Right lobe of liver (tissue), 6 donors: ENCODE measurements at regions not wholly inside any gene's neighbourhood (a gene's known extent, or its start where the extent isn't known, plus 50 kb on each side); places are given as distances from the start of the nearest gene placed in this dataset.

Source experiments
- ATAC-seq, 4 donors: fragments of 200-7000 bp; cut with Tn5 transposase; one replicate each; pipeline ENCODE4 v1.9.1; 2020; ENCODE audit warnings: mild to moderate bottlenecking in 4 of 4, moderate library complexity in 4 of 4
- DNase-seq, 3 donors: peaks; one replicate each; pipeline ENCODE4 v3.0.0-alpha.2; 2020
- H3K27ac ChIP-seq, 3 donors: fragments of 200-600 bp; one replicate each; pipeline ENCODE4 v1.8.0; 2022
- H3K27me3 ChIP-seq, 2 donors: fragments of 200-600 bp; one replicate each; pipeline ENCODE4 v1.8.0; 2022
- H3K36me3 ChIP-seq, 4 donors: fragments of 200-600 bp; sonication (generic) in 1 of 4; one replicate each; pipeline versions ENCODE4 v1.5.1 to v1.8.0; 2017 to 2022; ENCODE audit warnings: control low read depth in 1 of 4
- H3K4me1 ChIP-seq, 4 donors: fragments of 200-600 bp; sonication (generic) in 1 of 4; one replicate each; pipeline versions ENCODE4 v1.5.1 to v1.8.0; 2017 to 2022; ENCODE audit warnings: control low read depth in 1 of 4
- H3K4me3 ChIP-seq, 3 donors: fragments of 200-600 bp; one replicate each; pipeline ENCODE4 v1.8.0; 2022
- H3K9me3 ChIP-seq, 4 donors: fragments of 200-600 bp; sonication (generic) in 1 of 4; one replicate each; pipeline versions ENCODE4 v1.5.1 to v1.8.0; 2017 to 2022; ENCODE audit warnings: control low read depth in 1 of 4
- POLR2A ChIP-seq: fragments of 450-650 bp; IDR thresholded peaks from one replicate; pipeline ENCODE4 v1.6.1; 2017; ENCODE audit warnings: antibody characterized with exemption, mild to moderate bottlenecking
- WGBS: methylation state at CpG from one replicate; pipeline ENCODE4 v1.1.6; 2018; ENCODE audit warnings: low coverage, low lambda C conversion rate; ENCODE audit not compliant: insufficient coverage; ENCODE audit errors: missing lambda C conversion rate; 5-methylcytosine and 5-hydroxymethylcytosine counted together
- intact Hi-C, 2 donors: fragments of 100-400 bp; cut with DNase I; formaldehyde crosslinking; loops; one replicate each; pipeline versions ENCODE4 v1.11.2 to v1.14.1; 2022
- TF ChIP-seq, protein P1 (sequence below), 4 donors: fragments of 200-600 bp in 3 of 4; fragments of 450-650 bp in 1 of 4; IDR thresholded peaks; one replicate each; pipeline versions ENCODE4 v1.5.1 to v1.8.0; 2016 to 2022; ENCODE audit warnings: antibody characterized with exemption in 4 of 4, mild to moderate bottlenecking in 2 of 4
- donor health status: DM: no; HTN: yes; CAD: no.
- donor health status: DM: no; HTN: no; CAD: no.
- donor health status: DM: no; HTN: no; CAD: no.
- donor health status: DM: no; HTN: yes; CAD: no.
- donor health status: DM: no; HTN: yes; CAD: no.

DNA sequence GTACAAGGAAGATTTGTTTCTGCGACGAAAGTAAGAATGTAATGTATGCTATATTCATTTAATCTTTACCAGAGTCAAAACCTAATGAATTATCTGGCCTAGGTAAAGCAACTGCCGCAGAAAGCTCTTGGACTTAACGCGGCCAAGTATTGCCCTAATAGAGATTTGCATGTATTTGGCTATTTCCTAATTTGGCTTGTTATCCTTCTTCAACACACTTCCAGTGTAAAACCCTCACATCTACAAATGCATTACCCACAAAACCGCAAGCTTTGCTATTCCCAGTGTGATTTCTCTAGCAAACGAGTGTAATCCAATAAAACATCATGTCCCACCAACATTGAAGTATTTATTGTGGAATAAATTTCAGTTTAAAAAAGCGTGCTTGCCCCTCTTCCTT lies 123.8 kb upstream of the LMO4 start:
- H3K4me3 ChIP-seq = no peak overlapping the region
- no peak for ATAC-seq
- 32% methylated on average over 8 of the region's 8 CpGs for WGBS
- no peak for DNase-seq
- intact Hi-C loops = no loop called here
- H3K27me3 ChIP-seq = no peaks in the 10 kb centered on the region
- no peak overlapping the region for H3K27ac ChIP-seq
- no peaks in the 10 kb centered on the region for H3K36me3 ChIP-seq
- no peak for TF ChIP-seq POLR2A
- H3K4me1 ChIP-seq = no peaks in the 10 kb centered on the region
- no peaks in the 10 kb centered on the region for H3K9me3 ChIP-seq

DNA sequence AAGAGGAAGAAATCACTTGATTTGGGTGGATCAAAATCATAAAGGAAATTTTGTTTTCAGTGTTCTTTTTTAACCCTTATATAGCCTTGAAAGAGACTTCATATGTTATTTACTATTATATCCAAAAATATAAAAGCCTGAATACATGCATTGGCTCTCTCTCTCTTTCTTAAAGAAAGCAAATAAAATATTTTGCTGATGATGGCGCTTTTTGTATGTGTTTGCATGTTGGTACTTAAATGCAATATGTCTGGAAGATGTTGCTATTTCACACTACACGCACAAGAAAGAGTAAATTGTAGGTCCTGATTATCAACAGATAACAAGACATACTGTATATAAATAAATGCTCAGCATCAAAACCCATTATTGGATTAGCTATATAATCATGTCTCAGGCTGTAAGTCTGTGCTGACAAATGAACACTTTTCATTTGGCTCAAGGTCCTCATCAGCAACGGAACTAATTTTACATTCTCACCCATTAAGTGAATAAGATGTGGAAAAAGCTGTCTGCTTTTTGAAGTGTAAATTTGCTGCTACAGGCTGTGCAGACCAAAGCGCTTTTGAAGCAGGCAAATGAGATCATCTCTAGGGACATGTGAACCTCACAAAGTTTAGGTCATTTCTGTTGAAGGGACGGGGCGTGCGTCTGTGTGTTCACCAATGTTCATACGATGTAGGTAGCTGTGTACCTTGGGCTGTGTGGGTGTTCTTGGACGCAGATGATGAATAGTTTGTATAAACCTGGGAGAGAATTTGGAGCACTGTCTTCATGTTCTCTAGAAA lies 122.4 kb upstream of the LMO4 start:
- no peak for ATAC-seq
- intact Hi-C loops = no loop called here
- 76% methylated on average over 6 of the region's 9 CpGs for WGBS

DNA sequence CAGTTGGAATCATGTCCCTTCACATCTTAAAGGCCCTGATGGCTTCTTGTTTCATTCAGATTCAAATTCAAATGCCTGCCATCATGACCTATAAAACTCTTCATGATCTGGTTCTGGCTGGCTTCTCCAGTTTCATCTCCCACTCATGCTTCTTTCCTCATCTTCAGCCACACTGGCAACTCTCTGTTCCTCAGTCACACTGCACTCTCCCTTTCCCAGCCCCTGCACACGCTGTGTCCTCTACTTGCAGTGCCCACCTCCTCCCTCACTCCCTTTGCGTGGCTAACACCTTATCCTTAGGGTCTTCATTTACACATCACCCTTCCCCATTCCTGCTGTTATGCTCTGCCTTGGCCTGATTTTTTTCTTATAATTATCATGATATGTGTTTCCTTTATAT lies 120.6 kb upstream of the LMO4 start:
- WGBS = 42% methylated on average over 2 of the region's 2 CpGs
- intact Hi-C loops = no loop called here
- H3K4me1 ChIP-seq = no peaks in the 10 kb centered on the region
- no peak for TF ChIP-seq POLR2A
- TF ChIP-seq, protein P1, sequence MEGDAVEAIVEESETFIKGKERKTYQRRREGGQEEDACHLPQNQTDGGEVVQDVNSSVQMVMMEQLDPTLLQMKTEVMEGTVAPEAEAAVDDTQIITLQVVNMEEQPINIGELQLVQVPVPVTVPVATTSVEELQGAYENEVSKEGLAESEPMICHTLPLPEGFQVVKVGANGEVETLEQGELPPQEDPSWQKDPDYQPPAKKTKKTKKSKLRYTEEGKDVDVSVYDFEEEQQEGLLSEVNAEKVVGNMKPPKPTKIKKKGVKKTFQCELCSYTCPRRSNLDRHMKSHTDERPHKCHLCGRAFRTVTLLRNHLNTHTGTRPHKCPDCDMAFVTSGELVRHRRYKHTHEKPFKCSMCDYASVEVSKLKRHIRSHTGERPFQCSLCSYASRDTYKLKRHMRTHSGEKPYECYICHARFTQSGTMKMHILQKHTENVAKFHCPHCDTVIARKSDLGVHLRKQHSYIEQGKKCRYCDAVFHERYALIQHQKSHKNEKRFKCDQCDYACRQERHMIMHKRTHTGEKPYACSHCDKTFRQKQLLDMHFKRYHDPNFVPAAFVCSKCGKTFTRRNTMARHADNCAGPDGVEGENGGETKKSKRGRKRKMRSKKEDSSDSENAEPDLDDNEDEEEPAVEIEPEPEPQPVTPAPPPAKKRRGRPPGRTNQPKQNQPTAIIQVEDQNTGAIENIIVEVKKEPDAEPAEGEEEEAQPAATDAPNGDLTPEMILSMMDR (IDR thresholded peaks at IDR 0.05) = no peak
- H3K27ac ChIP-seq = no peak overlapping the region
- ATAC-seq (no peak), DNase-seq (no peak)
- H3K36me3 ChIP-seq = no peaks in the 10 kb centered on the region
- no peaks in the 10 kb centered on the region for H3K27me3 ChIP-seq
- no peak overlapping the region for H3K4me3 ChIP-seq
- no peaks in the 10 kb centered on the region for H3K9me3 ChIP-seq

More for the DNA sequence above, 122.4 kb upstream of the LMO4 start:
- TF ChIP-seq, protein P1 (IDR thresholded peaks at IDR 0.05) = no peak
- no peak for TF ChIP-seq POLR2A
- Histone ChIP-seq H3K4me1 (no peaks in the 10 kb centered on the region), H3K27me3 (no peaks in the 10 kb centered on the region), H3K4me3 (no peak overlapping the region), H3K36me3 (no peaks in the 10 kb centered on the region), H3K27ac (no peak overlapping the region), H3K9me3 (no peaks in the 10 kb centered on the region)
- no peak for DNase-seq

DNA sequence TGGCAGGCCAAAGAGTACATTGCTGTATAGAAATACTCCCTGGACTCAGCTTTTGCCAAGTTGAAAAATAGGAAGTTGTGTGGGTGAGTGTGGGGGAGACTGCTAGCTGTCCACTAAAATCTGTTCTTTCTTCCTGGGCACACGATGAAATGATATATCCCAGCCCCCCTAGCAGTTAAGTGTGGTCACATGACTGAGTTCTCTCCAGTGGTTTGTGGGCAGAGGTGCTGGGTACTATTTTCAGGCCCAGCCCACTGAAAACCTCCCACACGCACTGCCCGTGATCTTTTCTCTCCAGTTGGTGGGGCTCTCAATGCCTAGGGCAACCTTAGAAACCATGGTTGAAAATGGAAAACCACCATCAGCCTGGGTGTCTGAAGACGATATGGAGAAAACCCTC lies 119.7 kb upstream of the LMO4 start:
- TF ChIP-seq POLR2A = no peak
- TF ChIP-seq, protein P1 (IDR thresholded peaks at IDR 0.05) = no peak
- intact Hi-C loops = no loop called here
- no peak for ATAC-seq

DNA sequence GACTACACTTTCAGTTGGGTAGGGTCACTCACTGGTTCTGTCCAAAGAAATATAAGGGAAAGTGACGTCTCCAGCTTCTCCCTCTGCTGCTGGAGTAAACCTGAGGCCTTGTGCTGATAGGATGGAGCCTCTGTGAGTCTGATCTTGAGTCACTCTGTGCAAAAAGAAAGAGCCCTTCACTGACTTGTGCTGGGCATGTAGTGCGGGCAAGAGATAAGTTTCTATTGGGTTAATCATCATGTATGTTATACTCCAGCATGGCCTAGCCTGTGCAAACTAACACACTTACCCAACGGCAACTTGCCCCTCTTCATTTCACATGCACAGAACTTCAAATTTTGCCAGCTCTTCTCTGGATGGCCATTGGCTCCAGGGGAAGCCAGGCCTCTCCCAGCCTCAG lies 118.5 kb upstream of the LMO4 start:
- intact Hi-C loops = no loop called here
- Histone ChIP-seq H3K27me3 (no peaks in the 10 kb centered on the region), H3K27ac (no peak overlapping the region), H3K4me1 (no peaks in the 10 kb centered on the region), H3K4me3 (no peak overlapping the region), H3K36me3 (no peaks in the 10 kb centered on the region), H3K9me3 (no peaks in the 10 kb centered on the region)
- 68% methylated on average over 2 of the region's 3 CpGs for WGBS
- TF ChIP-seq POLR2A = no peak
- TF ChIP-seq, protein P1 (IDR thresholded peaks at IDR 0.05) = no peak
- ATAC-seq (no peak), DNase-seq (no peak)

More for the DNA sequence above, 119.7 kb upstream of the LMO4 start:
- 60% methylated on average over 2 of the region's 4 CpGs for WGBS
- no peaks in the 10 kb centered on the region for H3K36me3 ChIP-seq
- H3K9me3 ChIP-seq = no peaks in the 10 kb centered on the region
- H3K27ac ChIP-seq = no peak overlapping the region
- no peaks in the 10 kb centered on the region for H3K27me3 ChIP-seq
- H3K4me1 ChIP-seq = no peaks in the 10 kb centered on the region
- H3K4me3 ChIP-seq = no peak overlapping the region
- DNase-seq = no peak
